Activated CD4-positive, alpha-beta T cell treated with anti-CD3 and anti-CD28 coated beads, Interleukin-2, Interleukin-6, amounts not matched to agents 100 ng/mL and 50 ng/mL, durations not matched to agents 16 hours and 8 hours (primary cell): ENCODE measurements at regions not wholly inside any gene's neighbourhood (a gene's known extent, or its start where the extent isn't known, plus 50 kb on each side); places are given as distances from the start of the nearest gene placed in this dataset.

Experiments
- DNase-seq: peaks from one replicate; pipeline ENCODE4 v3.0.0-alpha.2; 2020

GRCh38 chr3:42012935-42013690 is 51.2 kb upstream of the ULK4 start:
- DNase-seq, result peak; percentile 88

GRCh38 chr3:42012383-42012934 is 50.6 kb upstream of the ULK4 start:
- no peak for DNase-seq
